Inflammatory macrophage treated with lipopolysaccharide for 1 hour (primary cell): ENCODE measurements at regions not wholly inside any gene's neighbourhood (a gene's known extent, or its start where the extent isn't known, plus 50 kb on each side); places are given as distances from the start of the nearest gene placed in this dataset.

ENCODE experiments used
- DNase-seq, 2 donors: peaks; one replicate each; pipeline ENCODE4 v3.0.0-alpha.2; 2020 to 2022

- no peak for DNase-seq
Measured at GRCh38 chr1:4017636-4018365, 117.7 kb upstream of the C1orf174 start.

DNA sequence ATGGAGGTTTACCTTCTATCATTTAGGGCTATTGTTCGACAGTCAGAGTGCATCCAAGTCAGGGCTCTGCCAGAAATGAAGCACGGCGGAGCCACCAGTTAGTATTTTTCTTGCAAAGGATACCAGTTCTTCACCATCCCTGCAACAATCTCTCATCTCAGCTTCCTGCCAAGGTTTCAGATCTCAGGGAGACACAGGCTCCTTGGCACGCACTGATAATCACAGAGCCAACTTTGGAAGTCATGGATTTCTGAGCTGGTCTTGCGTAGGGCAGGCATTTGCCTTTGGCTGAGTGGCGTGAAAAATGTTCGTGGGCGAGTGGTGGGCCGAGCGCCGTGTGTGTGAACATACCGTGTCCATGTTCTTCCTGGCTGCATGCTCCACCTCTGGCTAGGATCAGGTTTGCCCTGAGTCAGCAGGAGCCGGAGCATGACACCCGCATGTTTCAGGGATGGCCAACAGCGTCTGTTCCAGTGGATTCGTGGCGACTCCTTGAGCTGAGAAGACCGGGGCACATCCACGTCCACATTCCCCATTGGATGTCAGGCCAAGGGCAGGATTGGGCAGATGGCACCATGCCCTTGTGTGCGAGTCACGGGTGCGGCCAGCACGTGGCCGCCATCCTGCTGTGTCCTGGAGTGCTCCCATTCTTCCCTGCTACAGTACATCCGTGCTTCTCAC, 118.5 kb upstream of the C1orf174 start:
- DNase-seq, result no peak

GRCh38 chr1:4019147-4019521, 119.1 kb upstream of the C1orf174 start:
- no peak for DNase-seq

DNA sequence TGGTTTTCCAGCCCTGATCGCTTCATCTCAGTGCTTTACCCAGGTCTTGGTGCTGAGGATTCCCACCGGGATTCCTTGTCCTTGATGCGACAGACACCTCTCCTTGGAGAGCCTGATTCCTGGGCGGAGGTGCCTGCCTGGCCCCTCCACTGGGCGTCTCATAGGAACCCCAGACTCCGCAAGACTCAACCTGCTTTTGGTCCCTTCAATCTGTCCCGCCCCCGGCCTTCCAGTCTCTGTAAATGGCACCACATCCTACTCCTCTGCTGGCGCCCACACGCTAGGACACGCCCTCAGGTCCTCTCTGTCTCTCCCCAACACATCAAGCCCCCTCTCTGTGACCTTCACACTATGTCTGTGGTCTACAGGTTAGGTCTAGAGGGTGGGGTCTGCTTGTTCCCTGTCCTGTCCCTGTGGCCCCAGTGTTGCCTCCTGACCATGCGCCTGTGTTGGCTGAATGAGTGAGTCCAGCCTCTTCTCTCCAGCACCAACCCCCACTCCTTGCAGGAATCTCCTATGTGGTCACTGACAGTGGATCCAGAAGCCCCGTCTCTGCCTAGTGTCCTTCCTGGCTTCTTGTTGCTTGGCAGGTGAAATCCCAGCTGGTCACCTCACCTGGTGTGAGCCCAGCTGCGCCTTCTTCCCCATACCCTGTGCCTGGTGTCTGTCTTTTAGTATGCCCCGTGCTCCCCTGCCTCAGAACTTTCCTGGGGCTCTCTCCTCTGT, 119.7 kb upstream of the C1orf174 start:
- DNase-seq, result no peak

- DNase-seq, result no peak
Measured at GRCh38 chr1:4020449-4020848, 120.4 kb upstream of the C1orf174 start.

DNA sequence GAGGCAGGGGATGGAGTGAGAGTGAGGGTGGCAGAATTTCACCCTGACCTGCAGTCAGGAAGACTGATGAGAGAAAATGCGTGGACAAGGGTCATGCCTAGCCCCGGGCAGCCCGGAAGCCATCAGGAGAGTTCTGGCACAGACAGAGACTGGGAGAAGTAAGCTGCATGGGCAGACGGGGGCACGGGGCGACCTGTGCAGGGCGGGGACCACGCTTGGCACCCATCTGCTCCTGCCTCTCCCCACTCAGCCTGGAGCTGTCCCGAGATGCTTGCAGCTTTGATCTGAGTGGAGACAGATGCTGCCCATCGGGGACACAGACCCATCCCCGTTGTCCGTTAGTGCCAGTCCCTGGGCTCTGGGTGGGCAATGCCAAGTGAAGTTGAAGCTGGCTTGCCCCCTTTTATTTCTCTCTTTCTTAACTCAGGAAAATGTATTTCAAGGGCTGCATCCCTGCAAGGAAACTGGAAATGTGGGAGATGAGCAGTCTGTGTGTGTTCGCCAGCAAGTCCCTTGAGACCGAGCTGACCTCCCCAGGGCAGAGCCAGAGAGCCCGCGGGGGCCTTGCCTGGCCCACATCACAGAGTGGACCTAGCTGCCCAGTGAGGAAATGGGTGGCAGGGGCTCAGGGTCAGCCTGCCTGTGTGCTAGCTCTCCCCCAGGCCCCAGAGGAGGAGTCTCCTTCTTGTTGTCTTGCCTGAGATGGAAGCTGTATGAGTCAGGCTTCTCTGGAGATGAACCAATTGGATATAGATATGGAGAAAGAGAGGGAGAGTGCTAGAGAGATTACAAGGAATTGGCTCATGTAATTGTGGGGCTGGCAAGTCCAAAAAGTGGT, 121.3 kb upstream of the C1orf174 start:
- no peak for DNase-seq

GRCh38 chr1:4021974-4022268, 121.8 kb upstream of the C1orf174 start:
- DNase-seq, result no peak

DNA sequence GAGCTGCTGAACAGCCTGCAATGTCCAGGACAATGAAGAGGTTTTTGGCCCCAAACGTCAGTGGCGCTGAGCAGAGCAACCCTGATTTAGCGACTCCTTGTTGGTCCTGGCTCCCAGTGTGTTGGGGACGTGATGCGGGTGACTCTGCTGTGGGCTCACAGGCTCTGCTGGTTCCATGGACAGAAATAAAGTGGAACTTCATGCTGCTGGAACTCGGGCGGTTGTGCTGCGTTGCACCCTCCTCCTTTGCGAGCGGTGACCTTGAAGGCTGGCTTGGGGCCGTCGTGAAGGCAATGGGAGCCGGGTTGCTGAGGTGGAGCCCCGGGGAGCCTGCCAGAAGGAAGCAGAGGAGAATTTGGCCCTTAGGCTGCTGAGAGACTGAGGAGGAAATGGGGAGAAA, 122.6 kb upstream of the C1orf174 start:
- DNase-seq, result no peak

DNA sequence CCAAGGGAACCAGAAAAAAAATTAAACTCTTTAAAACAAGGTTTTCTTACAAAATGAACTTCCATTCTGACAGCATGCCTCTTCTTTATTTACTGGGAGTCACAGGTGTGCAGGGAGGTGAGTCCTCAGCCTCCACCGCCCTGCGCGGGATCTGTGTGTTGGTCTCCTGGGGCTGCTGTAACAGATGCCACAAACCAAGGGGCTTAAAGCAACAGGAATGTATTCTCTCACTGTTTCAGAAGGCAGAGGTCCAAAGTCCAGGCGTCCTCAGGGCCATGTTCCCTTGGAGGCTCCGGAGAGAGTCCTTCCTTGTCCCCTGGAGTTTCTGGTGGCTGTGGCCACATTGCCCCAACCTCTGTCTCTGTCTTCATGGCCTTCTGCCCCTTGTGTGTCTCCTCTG, 123.6 kb upstream of the C1orf174 start:
- no peak for DNase-seq

- no peak for DNase-seq
Measured at GRCh38 chr1:4024811-4025210, 124.7 kb upstream of the C1orf174 start.

DNA sequence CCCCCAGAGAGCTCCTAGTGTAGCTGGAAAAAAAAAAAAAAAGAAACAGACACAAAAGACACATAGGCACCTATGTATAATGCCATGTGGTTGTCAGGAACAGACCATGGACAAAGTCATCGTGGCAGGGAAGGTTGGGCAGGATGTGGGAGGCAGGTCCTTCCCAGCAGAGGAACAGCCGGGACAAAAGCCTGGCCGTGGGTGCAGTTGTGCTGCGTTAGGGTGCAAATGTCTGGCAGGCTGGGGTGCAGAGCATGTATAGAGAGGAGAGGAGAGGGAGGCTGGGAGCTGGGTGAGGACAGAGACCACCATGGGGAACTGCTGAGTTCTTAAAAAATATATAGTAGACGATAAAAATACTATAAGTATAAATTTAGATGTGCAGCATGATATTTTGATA, 125.7 kb upstream of the C1orf174 start:
- no peak for DNase-seq

- DNase-seq, result no peak
Measured at GRCh38 chr1:4027008-4027407, 126.9 kb upstream of the C1orf174 start.

DNA sequence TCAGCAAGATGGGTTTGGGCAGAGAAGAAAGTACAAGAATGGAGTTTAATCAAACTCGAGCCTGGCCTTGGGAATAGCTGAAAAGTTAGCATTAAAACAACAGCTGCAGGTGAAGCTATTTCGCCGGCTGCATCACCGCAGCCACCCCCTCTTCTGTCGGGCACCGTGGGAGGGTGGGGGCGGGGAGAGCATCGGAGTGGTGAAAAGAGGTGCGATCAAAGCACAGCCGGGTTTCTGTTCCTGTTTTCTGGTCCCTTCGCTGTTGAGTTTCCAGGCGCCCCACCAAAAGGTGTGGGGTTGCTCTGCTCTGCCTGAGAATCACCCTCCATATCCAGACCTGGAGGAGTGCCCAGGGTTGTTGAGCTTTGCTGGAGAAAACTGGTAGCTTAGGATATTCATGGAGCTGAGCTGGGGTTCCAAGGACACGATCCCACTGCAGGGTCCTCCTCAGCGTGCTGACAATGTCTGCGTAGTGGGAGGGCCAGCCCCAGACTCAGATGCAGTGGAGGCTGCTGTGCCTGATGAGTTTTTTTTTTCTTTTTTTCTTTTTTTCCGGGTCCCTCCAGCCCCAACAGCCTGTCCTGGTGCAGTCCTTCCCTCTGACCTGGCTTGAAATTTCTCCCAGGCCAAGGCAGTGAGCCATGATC, 127.5 kb upstream of the C1orf174 start:
- no peak for DNase-seq

DNA sequence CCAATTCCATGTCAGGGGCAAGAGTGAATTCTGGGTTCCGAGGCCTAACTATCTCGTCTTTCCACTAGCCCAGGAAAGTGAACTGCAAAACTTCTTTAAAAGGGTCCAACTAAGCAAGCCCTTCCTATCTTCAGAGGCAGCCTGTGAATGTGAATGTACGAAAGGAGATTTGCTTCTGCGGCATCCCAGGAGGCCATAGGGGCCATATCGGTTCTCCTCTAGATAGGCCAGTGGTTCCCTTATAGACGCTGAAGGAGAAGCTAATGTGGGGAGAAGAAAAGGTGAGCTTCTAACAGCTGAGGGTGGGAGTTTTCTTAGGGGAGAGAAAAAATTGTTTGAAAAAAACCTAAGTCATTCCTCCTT, 128.0 kb upstream of the C1orf174 start:
- DNase-seq, result no peak

GRCh38 chr1:4029376-4029775, 129.3 kb upstream of the C1orf174 start:
- DNase-seq, result no peak

- no peak for DNase-seq
Measured at GRCh38 chr1:4032571-4032970, 132.5 kb upstream of the C1orf174 start.

GRCh38 chr1:4033129-4033676, 133.1 kb upstream of the C1orf174 start:
- no peak for DNase-seq

- DNase-seq, result no peak
Measured at GRCh38 chr1:4033713-4034112, 133.6 kb upstream of the C1orf174 start.

DNA sequence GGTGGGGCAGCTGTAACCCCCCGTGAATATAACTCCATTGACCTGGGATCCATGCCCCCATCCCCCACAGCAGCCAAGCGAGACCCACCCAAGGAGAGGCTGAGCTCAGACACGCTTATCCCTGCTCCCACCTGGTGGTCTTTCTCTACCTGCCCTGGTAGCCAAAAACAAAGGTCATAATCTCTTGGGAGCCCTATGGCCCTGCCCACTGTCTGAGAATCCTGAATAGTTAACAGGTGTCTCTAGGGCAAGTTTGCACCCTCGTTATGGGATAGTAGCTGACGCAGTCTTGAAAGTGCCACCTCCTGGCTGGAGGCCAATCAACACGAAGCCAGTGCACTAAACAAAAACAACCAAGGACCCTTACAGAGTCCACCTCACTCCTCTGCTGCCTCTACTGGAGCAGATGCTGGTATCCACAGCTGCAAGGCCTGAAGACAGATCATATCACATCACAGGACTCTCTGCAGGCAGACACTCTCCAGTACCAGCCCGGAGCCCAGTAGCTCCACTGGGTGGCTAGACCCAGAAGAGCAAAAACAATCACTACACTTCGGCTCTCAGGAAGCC, 134.3 kb upstream of the C1orf174 start:
- DNase-seq, result no peak

- no peak for DNase-seq
Measured at GRCh38 chr1:4044967-4045366, 144.9 kb upstream of the C1orf174 start.

- no peak for DNase-seq
Measured at GRCh38 chr1:4045397-4046010, 145.4 kb upstream of the C1orf174 start.
